Transverse colon (tissue), 4 donors: ENCODE measurements at regions not wholly inside any gene's neighbourhood (a gene's known extent, or its start where the extent isn't known, plus 50 kb on each side); places are given as distances from the start of the nearest gene placed in this dataset.

Source experiments
- CTCF ChIP-seq, 5 experiments: fragments of 200-600 bp in 3 of 5; fragments of 450-650 bp in 2 of 5; sonication (generic) in 3 of 5; IDR thresholded peaks; 1 replicate in 2 of 5; 2 replicates in 3 of 5; pipeline ENCODE4 v1.5.1; 2016 to 2017; ENCODE audit warnings: antibody characterized with exemption in 5 of 5, inconsistent platforms in 3 of 5, mild to moderate bottlenecking in 2 of 5, moderate library complexity in 1 of 5
- EP300 ChIP-seq: sonication (generic); formaldehyde crosslinking; IDR thresholded peaks from one replicate; pipeline ENCODE4 v1.6.1; 2017; ENCODE audit warnings: antibody characterized with exemption, low read depth
- POLR2A ChIP-seq: fragments of 450-650 bp; IDR thresholded peaks from one replicate; pipeline ENCODE4 v1.6.1; 2016; ENCODE audit warnings: antibody characterized with exemption, mild to moderate bottlenecking, moderate library complexity
- POLR2AphosphoS5 ChIP-seq, 3 donors: sonication (generic); formaldehyde crosslinking; IDR thresholded peaks; one replicate each; pipeline ENCODE4 v1.6.1; 2016; ENCODE audit warnings: antibody characterized with exemption in 3 of 3

GRCh38 chr5:106185661-106186081, 1485.1 kb downstream of the EFNA5 start:
- TF ChIP-seq POLR2AphosphoS5 (IDR thresholded peaks at IDR 0.05) (no peak), CTCF (IDR thresholded peaks at IDR 0.05) (no peak), POLR2A (no peak), EP300 (no peak)
